ENCODE measurements at regions not wholly inside any gene's neighbourhood (a gene's known extent, or its start where the extent isn't known, plus 50 kb on each side); places are given as distances from the start of the nearest gene placed in this dataset.

- no peak for TF ChIP-seq POLR2A (IDR thresholded peaks at IDR 0.05)
- TF ChIP-seq, protein P1, sequence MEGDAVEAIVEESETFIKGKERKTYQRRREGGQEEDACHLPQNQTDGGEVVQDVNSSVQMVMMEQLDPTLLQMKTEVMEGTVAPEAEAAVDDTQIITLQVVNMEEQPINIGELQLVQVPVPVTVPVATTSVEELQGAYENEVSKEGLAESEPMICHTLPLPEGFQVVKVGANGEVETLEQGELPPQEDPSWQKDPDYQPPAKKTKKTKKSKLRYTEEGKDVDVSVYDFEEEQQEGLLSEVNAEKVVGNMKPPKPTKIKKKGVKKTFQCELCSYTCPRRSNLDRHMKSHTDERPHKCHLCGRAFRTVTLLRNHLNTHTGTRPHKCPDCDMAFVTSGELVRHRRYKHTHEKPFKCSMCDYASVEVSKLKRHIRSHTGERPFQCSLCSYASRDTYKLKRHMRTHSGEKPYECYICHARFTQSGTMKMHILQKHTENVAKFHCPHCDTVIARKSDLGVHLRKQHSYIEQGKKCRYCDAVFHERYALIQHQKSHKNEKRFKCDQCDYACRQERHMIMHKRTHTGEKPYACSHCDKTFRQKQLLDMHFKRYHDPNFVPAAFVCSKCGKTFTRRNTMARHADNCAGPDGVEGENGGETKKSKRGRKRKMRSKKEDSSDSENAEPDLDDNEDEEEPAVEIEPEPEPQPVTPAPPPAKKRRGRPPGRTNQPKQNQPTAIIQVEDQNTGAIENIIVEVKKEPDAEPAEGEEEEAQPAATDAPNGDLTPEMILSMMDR (IDR thresholded peaks at IDR 0.05): no peak
Measured at GRCh38 chr7:15832996-15833395, 146.5 kb upstream of the MEOX2 start.
